Small intestine (tissue), 7 donors: ENCODE measurements at regions not wholly inside any gene's neighbourhood (a gene's known extent, or its start where the extent isn't known, plus 50 kb on each side); places are given as distances from the start of the nearest gene placed in this dataset.

Experiments used
- DNase-seq, 2 donors: peaks; one replicate each; pipeline versions ENCODE4 v3.0.0 to v3.0.0-alpha.2; 2013
- FAIRE-seq: peaks from 2 replicates; lab custom pipeline; 2012; peaks lifted over from hg19 to GRCh38; lab: Jason Lieb, UNC
- H3K27ac ChIP-seq, 3 donors: one replicate each; pipeline ENCODE4 v1.5.1; 2013; ENCODE audit warnings: low read length in 2 of 3, mild to moderate bottlenecking in 2 of 3, control low read depth in 1 of 3, inconsistent platforms in 1 of 3, low read depth in 1 of 3, moderate library complexity in 1 of 3
- H3K27me3 ChIP-seq, 3 donors: one replicate each; pipeline ENCODE4 v1.6.1; 2013; ENCODE audit warnings: low read length in 3 of 3, inconsistent platforms in 1 of 3; ENCODE audit not compliant: control insufficient read depth in 3 of 3, insufficient read depth in 3 of 3
- H3K36me3 ChIP-seq, 3 donors: one replicate each; pipeline ENCODE4 v1.6.1; 2013; ENCODE audit warnings: low read length in 3 of 3, inconsistent platforms in 1 of 3, low read depth in 1 of 3, mild to moderate bottlenecking in 1 of 3, moderate library complexity in 1 of 3; ENCODE audit not compliant: control insufficient read depth in 3 of 3, insufficient read depth in 2 of 3
- H3K4me1 ChIP-seq, 3 donors: one replicate each; pipeline ENCODE4 v1.6.1; 2013; ENCODE audit warnings: low read length in 2 of 3, inconsistent platforms in 1 of 3, low read depth in 1 of 3, mild to moderate bottlenecking in 1 of 3, moderate library complexity in 1 of 3; ENCODE audit not compliant: control insufficient read depth in 3 of 3, insufficient read depth in 2 of 3
- H3K4me3 ChIP-seq, 3 donors: one replicate each; pipeline ENCODE4 v1.5.1; 2013; ENCODE audit warnings: low read length in 3 of 3, control low read depth in 1 of 3, inconsistent platforms in 1 of 3, low read depth in 1 of 3, mild to moderate bottlenecking in 1 of 3, moderate library complexity in 1 of 3
- H3K9me3 ChIP-seq, 2 donors: one replicate each; pipeline ENCODE4 v1.6.1; 2013; ENCODE audit warnings: low read depth in 1 of 2, low read length in 1 of 2; ENCODE audit not compliant: control insufficient read depth in 2 of 2, insufficient read depth in 1 of 2
- WGBS, 3 donors: extraction: QIAGEN DNeasy Blood & Tissue Kit; methylation state at CpG; one replicate each; pipeline ENCODE4 v1.1.7; 2013; 5-methylcytosine and 5-hydroxymethylcytosine counted together
- donor health status: healthy with polysubstance abuse.
- donor health status: control.
- donor health status: control.
- donor health status: Bipolar disorder and iron deficiency.
- donor health status: healthy.

- Histone ChIP-seq H3K4me1 (no peaks in the 10 kb centered on the region), H3K4me3 (no peak overlapping the region), H3K27ac (no peak overlapping the region), H3K27me3 (no peaks in the 10 kb centered on the region), H3K36me3 (no peaks in the 10 kb centered on the region), H3K9me3 (no peaks in the 10 kb centered on the region)
- no peak for FAIRE-seq
- 89 to 90% (median 89%) methylated on average over 2 of the region's 2 CpGs for WGBS, 3 donors
- no peak for DNase-seq
Observed at GRCh38 chr2:144132357-144132756, 387.6 kb downstream of the ZEB2 start.

GRCh38 chr2:144131042-144131441, 388.9 kb downstream of the ZEB2 start:
- Histone ChIP-seq H3K9me3 (no peaks in the 10 kb centered on the region), H3K36me3 (no peaks in the 10 kb centered on the region), H3K27ac (no peak overlapping the region), H3K4me3 (no peak overlapping the region), H3K27me3 (no peaks in the 10 kb centered on the region), H3K4me1 (no peaks in the 10 kb centered on the region)
- 69 to 77% (median 72%) methylated on average over 5 of the region's 5 CpGs for WGBS, 3 donors
- FAIRE-seq (no peak), DNase-seq (no peak)

DNA sequence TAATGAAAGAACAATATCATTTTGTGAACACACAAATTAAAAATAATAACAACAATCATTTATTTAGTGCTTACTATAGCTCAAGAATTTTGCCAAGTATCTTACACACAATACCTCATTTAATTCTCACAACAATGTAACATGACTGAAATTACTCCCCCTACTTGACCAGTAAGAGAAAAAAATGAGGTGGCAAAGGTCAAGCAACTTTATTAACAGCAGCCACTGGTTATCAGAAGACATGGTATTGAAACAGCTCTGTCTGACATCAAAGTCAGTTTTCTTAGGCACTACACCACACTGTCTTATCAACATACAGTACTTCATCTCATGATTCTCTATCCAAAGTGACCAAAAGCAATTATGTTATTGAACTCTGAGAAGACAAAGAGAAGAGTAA, 389.4 kb downstream of the ZEB2 start:
- no peak for FAIRE-seq
- Histone ChIP-seq H3K4me3 (no peak overlapping the region), H3K27me3 (no peaks in the 10 kb centered on the region), H3K9me3 (no peaks in the 10 kb centered on the region), H3K36me3 (no peaks in the 10 kb centered on the region), H3K4me1 (no peaks in the 10 kb centered on the region), H3K27ac (no peak overlapping the region)
- no peak for DNase-seq

DNA sequence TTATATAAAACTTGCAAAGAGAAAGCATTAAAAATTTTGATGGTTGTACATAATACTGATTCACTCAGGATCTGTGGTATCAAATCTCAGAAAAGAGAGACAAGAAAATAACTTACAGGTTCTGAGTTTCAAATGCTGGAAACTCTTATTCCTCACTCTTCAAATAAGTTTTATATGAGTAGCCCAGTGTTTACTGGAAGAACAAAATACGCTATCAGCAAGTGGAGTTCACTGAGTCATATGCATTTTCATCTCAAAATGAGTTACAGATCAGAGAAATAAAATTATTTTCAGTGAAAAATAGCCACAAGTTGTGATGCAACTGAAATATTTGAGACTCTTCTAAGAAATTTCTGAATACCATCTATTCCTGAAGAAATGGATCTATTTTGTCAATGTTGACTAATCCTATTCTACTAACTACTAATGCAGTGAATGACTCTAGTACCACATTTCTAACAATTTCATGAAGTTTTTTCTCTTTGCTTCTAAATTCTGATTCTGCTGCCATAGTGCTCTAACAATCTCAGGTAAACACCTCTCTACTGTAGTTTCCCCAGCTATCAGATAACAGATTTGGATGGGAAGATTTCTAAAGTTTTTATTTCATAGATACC, 391.7 kb downstream of the ZEB2 start:
- DNase-seq = no peak
- Histone ChIP-seq H3K4me1 (no peaks in the 10 kb centered on the region), H3K27ac (no peak overlapping the region), H3K4me3 (no peak overlapping the region), H3K27me3 (no peaks in the 10 kb centered on the region), H3K9me3 (no peaks in the 10 kb centered on the region), H3K36me3 (no peaks in the 10 kb centered on the region)
- 77 to 91% (median 88%) methylated on average over 1 of the region's 1 CpG for WGBS, 3 donors
- FAIRE-seq = no peak

DNA sequence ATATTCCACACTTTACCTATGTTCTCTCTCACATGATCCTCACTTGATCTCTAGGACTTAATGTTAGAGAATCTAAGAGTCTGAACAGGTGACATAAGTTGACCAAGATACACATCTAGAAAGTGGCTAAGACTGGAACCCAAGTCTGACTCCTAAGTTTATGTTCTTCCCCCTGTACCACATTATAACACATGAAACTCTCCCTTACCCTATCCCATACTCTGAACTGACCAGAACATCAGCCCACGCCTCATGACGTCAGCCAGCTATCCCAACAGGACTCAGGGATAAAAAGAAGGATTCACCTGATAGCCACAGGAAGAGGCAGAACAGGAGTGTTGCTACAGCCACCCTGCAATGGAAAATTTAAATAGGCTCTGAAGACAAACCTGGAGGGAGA, 392.2 kb downstream of the ZEB2 start:
- Histone ChIP-seq H3K27ac (no peak overlapping the region), H3K4me3 (no peak overlapping the region), H3K36me3 (no peaks in the 10 kb centered on the region), H3K27me3 (no peaks in the 10 kb centered on the region), H3K4me1 (no peaks in the 10 kb centered on the region), H3K9me3 (no peaks in the 10 kb centered on the region)
- FAIRE-seq (no peak), DNase-seq (no peak)
- WGBS, 3 donors = 91 to 93% (median 93%) methylated on average over 2 of the region's 2 CpGs

GRCh38 chr2:144126302-144126701, 393.6 kb downstream of the ZEB2 start:
- Histone ChIP-seq H3K4me3 (no peak overlapping the region), H3K27me3 (no peaks in the 10 kb centered on the region), H3K4me1 (no peaks in the 10 kb centered on the region), H3K27ac (no peak overlapping the region), H3K36me3 (no peaks in the 10 kb centered on the region), H3K9me3 (no peaks in the 10 kb centered on the region)
- FAIRE-seq (no peak), DNase-seq (no peak)
- WGBS, 3 donors = 80 to 96% (median 89%) methylated on average over 1 of the region's 1 CpG

DNA sequence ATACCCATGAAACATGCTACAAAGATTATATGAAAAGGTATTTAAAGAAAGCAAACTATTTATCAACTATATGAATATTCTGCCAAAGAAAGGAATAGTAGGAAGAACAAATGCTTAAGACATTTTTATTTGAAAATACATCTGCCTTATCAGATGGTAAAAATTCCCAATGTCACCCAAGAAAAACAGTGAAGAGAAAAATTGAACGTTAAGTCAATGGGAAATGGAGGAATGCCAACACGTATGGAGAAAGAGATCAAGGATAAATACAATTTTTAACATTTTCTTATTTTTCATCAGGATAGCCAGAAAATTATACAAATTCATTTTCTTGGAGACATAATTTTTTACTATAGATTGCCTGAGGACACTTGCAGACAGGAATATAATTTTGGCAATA, 394.2 kb downstream of the ZEB2 start:
- 85 to 95% (median 91%) methylated on average over 2 of the region's 2 CpGs for WGBS, 3 donors
- Histone ChIP-seq H3K4me3 (no peak overlapping the region), H3K36me3 (no peaks in the 10 kb centered on the region), H3K27ac (no peak overlapping the region), H3K27me3 (no peaks in the 10 kb centered on the region), H3K9me3 (no peaks in the 10 kb centered on the region), H3K4me1 (no peaks in the 10 kb centered on the region)
- FAIRE-seq (no peak), DNase-seq (no peak)

- Histone ChIP-seq H3K4me1 (no peaks in the 10 kb centered on the region), H3K27ac (no peak overlapping the region), H3K4me3 (no peak overlapping the region), H3K9me3 (no peaks in the 10 kb centered on the region), H3K36me3 (no peaks in the 10 kb centered on the region), H3K27me3 (no peaks in the 10 kb centered on the region)
- 90 to 95% (median 95%) methylated on average over 4 of the region's 4 CpGs for WGBS, 3 donors
- no peak for FAIRE-seq
- no peak for DNase-seq
Observed at GRCh38 chr2:144124882-144125281, 395.0 kb downstream of the ZEB2 start.

GRCh38 chr2:144120487-144120886, 399.4 kb downstream of the ZEB2 start:
- Histone ChIP-seq H3K9me3 (no peaks in the 10 kb centered on the region), H3K4me1 (peaks cover 0 to 3% (median 0%) of the 10 kb centered on the region in 3 donors), H3K27me3 (no peaks in the 10 kb centered on the region), H3K27ac (no peak overlapping the region), H3K4me3 (no peak overlapping the region), H3K36me3 (no peaks in the 10 kb centered on the region)
- FAIRE-seq (no peak), DNase-seq (no peak)
- WGBS, 3 donors = 87 to 90% (median 90%) methylated on average over 4 of the region's 4 CpGs
